ENCODE measurements at regions not wholly inside any gene's neighbourhood (a gene's known extent, or its start where the extent isn't known, plus 50 kb on each side); places are given as distances from the start of the nearest gene placed in this dataset.

GRCh38 chr22:44406341-44407170 lies 91.5 kb downstream of the RTL6 start:
- Histone ChIP-seq H3K79me2 (ENCODE audit: control insufficient read depth, insufficient read depth, low read length) (no peaks in the 10 kb centered on the region), H3K27me3 (replicated peaks in 1 of 2; ENCODE audit: control insufficient read depth in 2 of 2, insufficient read depth in 2 of 2, low read length in 1 of 2) (no peaks in the 10 kb centered on the region; a peak in 1 of 4 replicates), H3K36me3 (ENCODE audit: control insufficient read depth in 2 of 2, insufficient read depth in 2 of 2, low read length in 1 of 2) (no peaks in the 10 kb centered on the region), H3K4me1 (ENCODE audit: control insufficient read depth, insufficient read depth, low read length) (no peaks in the 10 kb centered on the region), H3K9me3 (replicated peaks; ENCODE audit: control insufficient read depth, insufficient read depth, low read length) (no peaks in the 10 kb centered on the region), H2AFZ (ENCODE audit: control insufficient read depth, low read depth, low read length) (no peak overlapping the region), H4K20me1 (ENCODE audit: control insufficient read depth, insufficient read depth) (no peaks in the 10 kb centered on the region), H3K4me3 (no peak overlapping the region), H3K9ac (ENCODE audit: control insufficient read depth, insufficient read depth, low read length) (no peak overlapping the region), H3K27ac (ENCODE audit: control insufficient read depth, insufficient read depth) (no peak overlapping the region), H3K4me2 (ENCODE audit: control insufficient read depth, insufficient read depth) (no peak overlapping the region)
- intact Hi-C loops (cut with micrococcal nuclease; ENCODE audit: unreplicated experiment) (no loop called here), in situ Hi-C loops (cut with MboI) (no loop called here)
- RAD21 ChIA-PET (ENCODE audit: unreplicated experiment): no interaction called here
- ATAC-seq: no peak
- no peak for DNase-seq (ENCODE audit: low read depth, low spot score)
- BruUV-seq (replicated peaks): no TSS peak
- POLR2A ChIA-PET: no interaction called here
- CTCF ChIA-PET: interaction anchor here (0.5 kb wide), 1 partner anchor 147 kb away, joined by 3 read pairs; no protein-coding TSS in a partner anchor
- SMC1A ChIA-PET (ENCODE audit: uncharacterized antibody, unreplicated experiment): no interaction called here
- 33% methylated on average over 13 of the region's 13 CpGs for WGBS (ENCODE audit: insufficient coverage, insufficient replicate concordance, low lambda C conversion rate, missing lambda C conversion rate)
- FAIRE-seq: no peak
- TF ChIP-seq NFYA (IDR thresholded peaks at IDR 0.05; ENCODE audit: borderline replicate concordance, low read depth, low read length) (no peak), MAX (IDR thresholded peaks at IDR 0.05; ENCODE audit: low read depth, low read length) (no peak), CUX1 (IDR thresholded peaks at IDR 0.05; ENCODE audit: insufficient replicate concordance, low read depth, low read length) (no peak), ZNF217 (IDR thresholded peaks at IDR 0.05) (no peak), E2F4 (IDR thresholded peaks at IDR 0.05; ENCODE audit: low read depth, low read length) (no peak), NR2C1 (IDR thresholded peaks at IDR 0.05) (no peak), CEBPZ (IDR thresholded peaks at IDR 0.05; ENCODE audit: low read depth, low read length) (no peak), STAT1 (conservative IDR thresholded peaks at IDR 0.05) (no peak), SMARCA5 (IDR thresholded peaks at IDR 0.05) (no peak), PKNOX1 (IDR thresholded peaks at IDR 0.05) (no peak), FOXM1 (IDR thresholded peaks at IDR 0.05; ENCODE audit: low read depth, low read length) (no peak), NRF1 (conservative IDR thresholded peaks at IDR 0.05; ENCODE audit: low read depth, low read length) (no peak), NR2F1 (conservative IDR thresholded peaks at IDR 0.05) (no peak)

All from GM12878 (cell line).